Stimulated activated CD4-positive, alpha-beta T cell treated with anti-CD3 and anti-CD28 coated beads, Interleukin-12 subunit alpha, Interleukin-12 subunit beta, amount 100 ng/mL, for 48 hours (primary cell): ENCODE measurements at regions not wholly inside any gene's neighbourhood (a gene's known extent, or its start where the extent isn't known, plus 50 kb on each side); places are given as distances from the start of the nearest gene placed in this dataset.
"Not testable (repeated sequence)": the region's sequence is repeated elsewhere in the genome, so short reads cannot be mapped to it uniquely, and the experiment has no call there.

Experiments used
- DNase-seq, 3 donors: peaks; one replicate each; pipeline ENCODE4 v3.0.0-alpha.2; 2020; ENCODE audit warnings: low read depth in 2 of 3, low spot score in 1 of 3

- not testable (repeated sequence) for DNase-seq
These were observed 1685.1 kb downstream of the SPATA31A7 start for GRCh38 chr9:62874745-62875599.

GRCh38 chr9:62877552-62877951 lies 1687.7 kb downstream of the SPATA31A7 start:
- DNase-seq: not testable (repeated sequence)

GRCh38 chr9:62877987-62878386 lies 1688.2 kb downstream of the SPATA31A7 start:
- not testable (repeated sequence) for DNase-seq

- not testable (repeated sequence) for DNase-seq
These were observed 1690.6 kb downstream of the SPATA31A7 start for GRCh38 chr9:62880453-62880852.

GRCh38 chr9:62880971-62881370 lies 1691.1 kb downstream of the SPATA31A7 start:
- not testable (repeated sequence) for DNase-seq

GRCh38 chr9:62881811-62882210 lies 1692.0 kb downstream of the SPATA31A7 start:
- not testable (repeated sequence) for DNase-seq

- not testable (repeated sequence) for DNase-seq
These were observed 1692.9 kb downstream of the SPATA31A7 start for GRCh38 chr9:62882717-62883116.

- not testable (repeated sequence) for DNase-seq
These were observed 1706.9 kb downstream of the SPATA31A7 start for GRCh38 chr9:62896692-62897091.

GRCh38 chr9:62897411-62898225 lies 1707.8 kb downstream of the SPATA31A7 start:
- peak in 2 of 3 donors; percentile 11 to 19 for DNase-seq

GRCh38 chr9:62899666-62900065 lies 1709.8 kb downstream of the SPATA31A7 start:
- not testable (repeated sequence) for DNase-seq

GRCh38 chr9:62904061-62904460 lies 1714.2 kb downstream of the SPATA31A7 start:
- DNase-seq: not testable (repeated sequence)

- DNase-seq: not testable (repeated sequence)
These were observed 1715.9 kb downstream of the SPATA31A7 start for GRCh38 chr9:62905722-62906121.

- DNase-seq: not testable (repeated sequence)
These were observed 1718.0 kb downstream of the SPATA31A7 start for GRCh38 chr9:62907866-62908265.

- DNase-seq: not testable (repeated sequence)
These were observed 1718.4 kb downstream of the SPATA31A7 start for GRCh38 chr9:62908271-62908670.

GRCh38 chr9:62909447-62909846 lies 1719.6 kb downstream of the SPATA31A7 start:
- DNase-seq: not testable (repeated sequence)

- DNase-seq: not testable (repeated sequence)
These were observed 1722.4 kb downstream of the SPATA31A7 start for GRCh38 chr9:62912278-62912677.

- DNase-seq: not testable (repeated sequence)
These were observed 1725.3 kb downstream of the SPATA31A7 start for GRCh38 chr9:62915168-62915567.

- DNase-seq: not testable (repeated sequence)
These were observed 1725.8 kb downstream of the SPATA31A7 start for GRCh38 chr9:62915661-62916060.

GRCh38 chr9:62918648-62919385 lies 1729.0 kb downstream of the SPATA31A7 start:
- not testable (repeated sequence) for DNase-seq

GRCh38 chr9:62931484-62931883 lies 1741.6 kb downstream of the SPATA31A7 start:
- not testable (repeated sequence) for DNase-seq

GRCh38 chr9:62952840-62953239 lies 1763.0 kb downstream of the SPATA31A7 start:
- not testable (repeated sequence) for DNase-seq
